ENCODE measurements at regions not wholly inside any gene's neighbourhood (a gene's known extent, or its start where the extent isn't known, plus 50 kb on each side); places are given as distances from the start of the nearest gene placed in this dataset.

DNA sequence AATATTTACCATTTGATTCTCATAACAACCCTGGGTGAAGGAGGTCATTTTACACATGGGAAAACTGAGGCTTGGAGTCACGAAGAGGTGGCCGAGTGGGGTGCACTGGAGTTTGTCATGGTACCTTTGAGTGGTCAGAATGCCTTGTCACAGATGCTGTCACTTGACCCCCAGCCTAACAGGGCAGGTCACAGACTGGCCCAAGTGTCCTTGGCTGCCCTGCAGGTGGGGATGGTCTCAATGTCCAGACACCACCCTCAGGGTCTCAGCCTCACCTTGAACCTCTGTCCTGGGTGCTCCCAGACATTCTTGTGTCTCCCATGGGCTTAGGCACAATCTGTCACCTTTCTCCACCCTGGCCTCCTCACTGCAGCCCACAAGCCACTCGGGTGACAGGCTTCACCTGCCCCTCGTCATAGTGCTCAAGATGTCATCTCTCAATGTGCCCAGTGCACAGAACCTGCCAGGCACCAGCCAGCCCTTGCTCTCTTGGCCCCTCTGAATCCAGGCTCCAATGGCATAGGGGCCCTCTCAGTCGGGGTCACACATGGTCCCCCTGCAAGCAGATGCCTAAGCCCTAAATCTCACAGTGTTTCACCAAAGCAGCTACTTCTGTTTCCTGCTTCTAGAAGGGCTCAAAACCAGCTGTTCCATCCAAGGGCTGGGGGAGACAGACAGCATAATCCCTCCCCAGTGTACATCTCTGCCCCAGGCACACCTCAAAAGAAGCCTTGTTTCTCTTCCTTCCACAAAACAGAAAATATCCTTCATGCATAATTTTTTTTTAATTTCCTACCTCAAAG is 76.8 kb upstream of the NANOS1 start:
- 86% methylated on average over 5 of the region's 5 CpGs for WGBS (ENCODE audit: insufficient coverage)
- Histone ChIP-seq H3K4me1 (ENCODE audit: control insufficient read depth, insufficient read depth, low read length) (peaks cover 41% of the 10 kb centered on the region), H3K27me3 (ENCODE audit: control insufficient read depth, insufficient read depth, low read length) (no peaks in the 10 kb centered on the region), H3K36me3 (ENCODE audit: control insufficient read depth, insufficient read depth, low read length) (no peaks in the 10 kb centered on the region), H3K27ac (ENCODE audit: low read depth, low read length) (no peak overlapping the region), H3K9me3 (ENCODE audit: control insufficient read depth, insufficient read depth, low read length) (no peaks in the 10 kb centered on the region), H3K4me3 (ENCODE audit: low read depth, low read length) (no peak overlapping the region)
- no peak for DNase-seq (ENCODE audit: low read depth in 4 of 6, low spot score in 6 of 6)

DNA sequence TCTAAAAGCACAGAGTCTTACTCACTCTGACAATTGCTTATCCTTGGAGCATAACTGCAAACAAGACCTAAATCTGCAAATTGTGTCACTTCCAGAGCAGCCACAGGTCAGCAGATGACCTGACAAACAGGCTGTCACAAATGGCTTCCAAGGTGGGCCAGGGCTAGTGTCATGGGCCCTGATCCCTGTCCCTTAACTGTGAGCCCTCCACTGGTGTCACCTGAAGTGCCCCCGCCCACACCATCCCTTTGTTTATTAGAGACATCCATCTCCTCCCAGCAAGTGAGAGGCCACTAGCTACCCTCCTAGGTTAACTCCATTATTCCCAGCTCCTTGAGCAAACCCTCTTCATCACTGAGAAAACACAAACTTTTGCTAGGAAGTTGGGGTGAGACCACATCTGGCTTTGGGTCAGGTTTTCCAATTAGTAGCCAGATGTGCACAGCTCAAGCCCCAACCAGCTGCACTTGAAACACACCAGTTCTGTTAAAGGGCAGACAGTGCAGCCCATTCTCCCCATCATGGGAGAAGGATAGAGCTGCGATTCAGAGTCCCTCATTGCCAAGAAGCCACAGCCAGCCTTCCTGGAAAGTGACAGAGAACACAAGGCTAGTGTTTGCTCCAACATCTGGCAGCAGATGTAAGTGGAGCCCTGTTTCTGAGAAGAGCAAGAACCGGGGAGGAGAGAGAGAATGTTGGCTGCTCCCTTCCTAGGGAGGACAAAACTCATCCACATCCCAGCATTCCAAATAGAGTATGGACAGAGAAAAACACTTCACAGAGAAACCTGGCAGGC is 75.7 kb upstream of the NANOS1 start:
- Histone ChIP-seq H3K27me3 (ENCODE audit: control insufficient read depth, insufficient read depth, low read length) (no peaks in the 10 kb centered on the region), H3K9me3 (ENCODE audit: control insufficient read depth, insufficient read depth, low read length) (no peaks in the 10 kb centered on the region), H3K36me3 (ENCODE audit: control insufficient read depth, insufficient read depth, low read length) (no peaks in the 10 kb centered on the region), H3K4me3 (ENCODE audit: low read depth, low read length) (no peak overlapping the region), H3K27ac (ENCODE audit: low read depth, low read length) (no peak overlapping the region), H3K4me1 (ENCODE audit: control insufficient read depth, insufficient read depth, low read length) (peaks cover 34% of the 10 kb centered on the region)
- 61% methylated on average over 2 of the region's 3 CpGs for WGBS (ENCODE audit: insufficient coverage)
- DNase-seq (ENCODE audit: low read depth in 4 of 6, low spot score in 6 of 6): peak in 3 of 6 donors; percentile 48 to 81 (median 55)

DNA sequence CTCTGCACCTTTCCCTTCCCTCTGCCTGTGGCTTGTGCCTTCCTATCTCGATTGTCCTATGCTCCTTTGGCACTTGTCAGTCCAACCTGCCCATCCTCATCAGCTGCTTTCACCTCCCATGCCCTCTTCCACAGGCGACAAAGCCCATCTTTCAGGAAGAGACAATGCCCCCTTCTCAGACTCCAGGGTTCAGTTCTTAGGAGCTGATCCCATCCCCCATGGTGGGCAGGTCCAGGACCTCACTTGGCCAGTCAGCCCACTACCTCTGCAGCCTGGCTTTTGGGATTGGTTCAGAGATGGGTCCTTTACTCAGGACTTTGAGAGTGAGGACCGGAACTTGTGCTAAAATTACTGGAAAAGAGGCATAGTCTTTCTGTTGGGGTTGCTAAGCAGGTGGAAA is 74.0 kb upstream of the NANOS1 start:
- no peak for DNase-seq (ENCODE audit: low read depth in 4 of 6, low spot score in 6 of 6)
- Histone ChIP-seq H3K4me3 (ENCODE audit: low read depth, low read length) (no peak overlapping the region), H3K4me1 (ENCODE audit: control insufficient read depth, insufficient read depth, low read length) (peaks cover 25% of the 10 kb centered on the region), H3K36me3 (ENCODE audit: control insufficient read depth, insufficient read depth, low read length) (no peaks in the 10 kb centered on the region), H3K27me3 (ENCODE audit: control insufficient read depth, insufficient read depth, low read length) (no peaks in the 10 kb centered on the region), H3K27ac (ENCODE audit: low read depth, low read length) (no peak overlapping the region), H3K9me3 (ENCODE audit: control insufficient read depth, insufficient read depth, low read length) (no peaks in the 10 kb centered on the region)
- WGBS (ENCODE audit: insufficient coverage): 75% methylated on average over 3 of the region's 3 CpGs

DNA sequence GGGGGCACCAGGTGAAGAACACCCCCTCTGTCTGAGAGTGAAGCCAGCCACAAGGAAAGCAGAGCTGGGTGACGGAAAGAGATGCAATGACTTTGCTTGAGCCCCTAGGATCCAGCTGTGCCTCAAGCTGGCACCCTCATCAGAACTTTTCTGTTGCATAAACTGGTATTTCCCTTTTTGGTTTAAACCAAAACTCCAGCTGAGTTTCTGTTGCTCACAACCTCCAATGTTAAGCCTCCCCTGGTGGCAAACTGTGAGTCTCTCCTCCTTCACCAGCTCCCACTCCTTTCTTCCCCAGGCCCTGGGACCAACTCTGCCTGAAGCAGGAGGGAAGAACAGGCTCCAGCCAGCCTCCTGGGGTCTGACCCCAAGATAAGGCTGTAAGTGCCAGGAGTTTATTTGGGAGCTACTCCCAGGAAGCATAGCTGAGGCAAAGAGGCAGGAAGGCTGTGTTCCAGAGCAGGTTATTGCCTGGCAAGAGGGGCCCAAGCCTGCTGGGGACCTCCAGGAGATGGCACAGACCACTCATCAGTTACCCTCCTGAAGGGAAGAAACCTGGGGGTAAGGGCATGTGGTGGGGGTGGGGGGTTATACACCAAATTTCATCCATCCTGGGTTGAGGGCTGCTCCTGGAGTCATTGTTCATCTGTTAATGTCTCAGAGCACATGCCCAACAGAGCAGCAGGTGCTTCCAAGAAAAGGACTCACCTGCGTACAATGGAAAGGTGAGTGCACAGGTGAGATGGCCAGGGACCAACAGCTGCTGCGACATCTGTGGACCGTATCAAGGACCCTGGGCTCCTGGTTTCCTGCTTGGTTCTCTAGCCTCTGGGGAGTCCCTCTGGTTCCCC is 73.3 kb upstream of the NANOS1 start:
- peaks cover 25% of the 10 kb centered on the region for H3K4me1 ChIP-seq (ENCODE audit: control insufficient read depth, insufficient read depth, low read length)
- DNase-seq (ENCODE audit: low read depth in 4 of 6, low spot score in 6 of 6): no peak
- no peak overlapping the region for H3K4me3 ChIP-seq (ENCODE audit: low read depth, low read length)
- no peaks in the 10 kb centered on the region for H3K36me3 ChIP-seq (ENCODE audit: control insufficient read depth, insufficient read depth, low read length)
- 97% methylated on average over 4 of the region's 4 CpGs for WGBS (ENCODE audit: insufficient coverage)
- H3K9me3 ChIP-seq (ENCODE audit: control insufficient read depth, insufficient read depth, low read length): no peaks in the 10 kb centered on the region
- H3K27ac ChIP-seq (ENCODE audit: low read depth, low read length): no peak overlapping the region
- no peaks in the 10 kb centered on the region for H3K27me3 ChIP-seq (ENCODE audit: control insufficient read depth, insufficient read depth, low read length)

DNA sequence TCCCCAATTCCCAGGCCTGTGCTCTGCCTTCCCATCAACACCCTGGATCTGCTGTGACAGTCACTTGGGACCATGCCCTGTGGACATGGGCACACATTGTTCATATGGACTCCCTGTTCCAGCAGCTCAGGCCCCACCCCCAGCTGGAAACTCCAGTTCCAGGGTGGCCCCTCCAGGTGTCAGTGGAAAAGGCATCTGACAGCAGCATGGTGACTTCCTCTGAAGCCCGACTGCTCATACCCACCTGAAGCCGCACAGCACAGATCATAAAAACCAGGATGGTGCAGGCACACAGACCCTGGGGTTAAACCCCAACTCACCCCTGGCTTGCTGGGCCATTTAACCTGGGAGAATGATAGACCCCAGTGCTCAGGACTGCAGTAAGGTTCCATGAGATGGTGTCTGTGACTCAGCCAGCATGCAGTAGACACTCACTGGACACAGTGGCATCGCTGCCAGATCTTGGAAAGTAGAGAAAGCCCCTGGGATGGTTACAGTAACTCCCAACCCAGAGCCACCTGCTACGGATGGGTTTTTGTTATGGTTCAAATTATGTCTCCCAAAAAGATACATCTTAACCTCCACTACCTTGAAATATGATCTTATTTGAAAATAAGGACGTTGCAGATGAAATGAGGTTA is 72.6 kb upstream of the NANOS1 start:
- no peak for DNase-seq (ENCODE audit: low read depth in 4 of 6, low spot score in 6 of 6)

DNA sequence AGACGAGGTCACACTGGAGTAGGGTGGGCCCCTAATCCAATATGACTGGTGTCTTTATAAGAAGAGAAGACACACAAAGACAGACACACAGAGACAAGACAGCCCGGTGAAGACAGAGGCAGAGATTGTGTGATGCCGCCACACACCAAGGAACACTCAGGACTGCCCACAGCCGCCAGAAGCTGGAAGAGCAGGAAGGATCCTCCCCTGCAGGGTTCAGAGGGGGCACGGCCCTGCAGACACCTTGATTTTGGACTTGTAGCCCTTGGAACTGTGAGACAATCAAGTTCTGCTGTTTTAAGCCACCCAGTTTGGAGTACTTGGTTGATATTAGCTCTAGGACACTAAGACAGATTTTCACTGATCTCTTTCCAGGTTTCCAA is 72.1 kb upstream of the NANOS1 start:
- WGBS (ENCODE audit: insufficient coverage): 82% methylated on average over 4 of the region's 5 CpGs
- H3K4me1 ChIP-seq (ENCODE audit: control insufficient read depth, insufficient read depth, low read length): peaks cover 20% of the 10 kb centered on the region
- H3K4me3 ChIP-seq (ENCODE audit: low read depth, low read length): no peak overlapping the region
- H3K36me3 ChIP-seq (ENCODE audit: control insufficient read depth, insufficient read depth, low read length): no peaks in the 10 kb centered on the region
- no peaks in the 10 kb centered on the region for H3K9me3 ChIP-seq (ENCODE audit: control insufficient read depth, insufficient read depth, low read length)
- H3K27me3 ChIP-seq (ENCODE audit: control insufficient read depth, insufficient read depth, low read length): no peaks in the 10 kb centered on the region
- no peak for DNase-seq (ENCODE audit: low read depth in 4 of 6, low spot score in 6 of 6)
- H3K27ac ChIP-seq (ENCODE audit: low read depth, low read length): no peak overlapping the region

More for the DNA sequence above, 72.6 kb upstream of the NANOS1 start:
- H3K27me3 ChIP-seq (ENCODE audit: control insufficient read depth, insufficient read depth, low read length): no peaks in the 10 kb centered on the region
- 90% methylated on average over 2 of the region's 5 CpGs for WGBS (ENCODE audit: insufficient coverage)
- H3K27ac ChIP-seq (ENCODE audit: low read depth, low read length): no peak overlapping the region
- no peaks in the 10 kb centered on the region for H3K36me3 ChIP-seq (ENCODE audit: control insufficient read depth, insufficient read depth, low read length)
- H3K4me1 ChIP-seq (ENCODE audit: control insufficient read depth, insufficient read depth, low read length): peaks cover 22% of the 10 kb centered on the region
- no peaks in the 10 kb centered on the region for H3K9me3 ChIP-seq (ENCODE audit: control insufficient read depth, insufficient read depth, low read length)
- no peak overlapping the region for H3K4me3 ChIP-seq (ENCODE audit: low read depth, low read length)

DNA sequence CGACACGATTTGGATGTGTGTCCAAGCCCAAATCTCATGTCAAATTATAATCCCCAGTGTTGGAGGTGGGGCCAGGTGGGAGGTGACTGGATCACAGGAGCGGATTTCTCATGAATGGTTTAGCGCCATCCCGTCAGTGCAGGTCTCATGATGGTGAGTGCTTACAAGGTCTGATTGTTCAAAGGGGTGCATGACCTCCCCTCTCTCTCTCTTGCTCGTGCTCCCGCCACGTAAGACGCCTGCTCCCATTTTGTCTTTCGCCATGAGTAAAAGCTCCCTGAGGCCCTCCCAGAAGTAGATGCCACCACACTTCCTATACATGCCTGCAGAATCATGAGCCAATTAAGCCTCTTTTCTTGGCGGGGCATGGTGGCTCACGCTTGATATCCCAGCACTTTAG is 71.5 kb upstream of the NANOS1 start:
- Histone ChIP-seq H3K4me3 (ENCODE audit: low read depth, low read length) (no peak overlapping the region), H3K4me1 (ENCODE audit: control insufficient read depth, insufficient read depth, low read length) (peaks cover 15% of the 10 kb centered on the region), H3K27me3 (ENCODE audit: control insufficient read depth, insufficient read depth, low read length) (no peaks in the 10 kb centered on the region), H3K27ac (ENCODE audit: low read depth, low read length) (no peak overlapping the region), H3K9me3 (ENCODE audit: control insufficient read depth, insufficient read depth, low read length) (no peaks in the 10 kb centered on the region), H3K36me3 (ENCODE audit: control insufficient read depth, insufficient read depth, low read length) (no peaks in the 10 kb centered on the region)
- DNase-seq (ENCODE audit: low read depth in 4 of 6, low spot score in 6 of 6): no peak
- 95% methylated on average over 7 of the region's 12 CpGs for WGBS (ENCODE audit: insufficient coverage)

DNA sequence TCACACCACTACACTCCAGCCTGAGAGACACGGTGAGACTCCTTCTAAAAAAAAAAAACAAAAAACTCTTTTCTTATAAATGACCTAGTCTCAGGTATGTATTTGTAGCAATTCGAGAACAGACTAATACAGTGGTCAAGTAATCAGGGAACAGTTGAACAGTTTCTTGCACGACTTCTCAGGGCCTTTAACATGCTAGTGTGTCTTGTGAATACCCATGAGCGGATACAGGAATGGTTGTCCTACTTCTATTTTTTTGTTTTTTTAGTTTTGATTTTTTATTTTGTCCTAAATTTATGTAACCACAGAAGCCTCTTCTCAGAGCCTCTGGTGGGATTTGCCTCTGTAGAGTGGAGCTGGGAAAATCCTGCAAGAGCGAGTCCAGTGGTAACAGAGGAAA is 71.0 kb upstream of the NANOS1 start:
- WGBS (ENCODE audit: insufficient coverage): 100% methylated on average over 2 of the region's 5 CpGs
- H3K4me3 ChIP-seq (ENCODE audit: low read depth, low read length): no peak overlapping the region
- H3K4me1 ChIP-seq (ENCODE audit: control insufficient read depth, insufficient read depth, low read length): peaks cover 10% of the 10 kb centered on the region
- no peak overlapping the region for H3K27ac ChIP-seq (ENCODE audit: low read depth, low read length)
- H3K36me3 ChIP-seq (ENCODE audit: control insufficient read depth, insufficient read depth, low read length): no peaks in the 10 kb centered on the region
- no peaks in the 10 kb centered on the region for H3K9me3 ChIP-seq (ENCODE audit: control insufficient read depth, insufficient read depth, low read length)
- no peak for DNase-seq (ENCODE audit: low read depth in 4 of 6, low spot score in 6 of 6)
- no peaks in the 10 kb centered on the region for H3K27me3 ChIP-seq (ENCODE audit: control insufficient read depth, insufficient read depth, low read length)

Data from spinal cord (tissue), 9 donors.